AG04450 (cell line): ENCODE measurements at regions not wholly inside any gene's neighbourhood (a gene's known extent, or its start where the extent isn't known, plus 50 kb on each side); places are given as distances from the start of the nearest gene placed in this dataset.

ENCODE experiments used
- CTCF ChIA-PET: fragments of 300-600, 350-600 bp; formaldehyde crosslinking; extraction: SDS; loops from one replicate; lab custom pipeline; 2022; ENCODE audit warnings: antibody characterized with exemption, inconsistent platforms; lab: Charles Lee
- POLR2A ChIA-PET: fragments of 350-600 bp; formaldehyde crosslinking; extraction: SDS; loops from one replicate; lab custom pipeline; 2021; ENCODE audit warnings: antibody characterized with exemption, inconsistent platforms; lab: Yijun Ruan, JAX
- DNase-seq: peaks from one replicate; pipeline ENCODE4 v3.0.0-alpha.2; 2011; ENCODE audit warnings: low read depth, low spot score
- H3K27ac ChIP-seq: one replicate; pipeline ENCODE4 v1.5.1; 2012; ENCODE audit warnings: low read depth, low read length, control low read depth
- H3K27me3 ChIP-seq: one replicate; pipeline ENCODE4 v1.6.0; 2012; ENCODE audit warnings: low read length; ENCODE audit not compliant: control insufficient read depth, insufficient read depth
- H3K4me3 ChIP-seq: 2 replicates; pipeline ENCODE4 v1.5.1; 2011; ENCODE audit warnings: mild to moderate bottlenecking, low read depth, low read length, control low read depth
- H3K9me3 ChIP-seq: 2 replicates; pipeline ENCODE4 v1.5.1; 2012; ENCODE audit warnings: low read length; ENCODE audit not compliant: control insufficient read depth, insufficient read depth
- CTCF ChIP-seq: IDR thresholded peaks from 2 replicates; pipeline ENCODE4 v1.5.1; 2011; ENCODE audit warnings: low read depth, low read length, control low read depth, inconsistent platforms

GRCh38 chr2:16437189-16437588, 228.4 kb downstream of the CYRIA start:
- CTCF ChIA-PET: no interaction called here
- no peak overlapping the region for H3K4me3 ChIP-seq
- no peaks in the 10 kb centered on the region for H3K27me3 ChIP-seq
- H3K9me3 ChIP-seq: peaks cover 30% of the 10 kb centered on the region
- DNase-seq: no peak
- no peak for TF ChIP-seq CTCF
- no peak overlapping the region for H3K27ac ChIP-seq
- POLR2A ChIA-PET: no interaction called here

GRCh38 chr2:16434393-16434792, 231.2 kb downstream of the CYRIA start:
- POLR2A ChIA-PET: no interaction called here
- DNase-seq: no peak
- TF ChIP-seq CTCF: no peak
- CTCF ChIA-PET: no interaction called here
- Histone ChIP-seq H3K9me3 (peaks cover 41% of the 10 kb centered on the region), H3K27me3 (no peaks in the 10 kb centered on the region), H3K27ac (no peak overlapping the region), H3K4me3 (no peak overlapping the region)

- no peak overlapping the region for H3K4me3 ChIP-seq
- no peak for DNase-seq
- POLR2A ChIA-PET: no interaction called here
- H3K9me3 ChIP-seq: peaks cover 37% of the 10 kb centered on the region
- TF ChIP-seq CTCF: no peak
- CTCF ChIA-PET: no interaction called here
- H3K27ac ChIP-seq: no peak overlapping the region
- H3K27me3 ChIP-seq: no peaks in the 10 kb centered on the region
Observed at GRCh38 chr2:16430846-16431245, 234.8 kb downstream of the CYRIA start.

- TF ChIP-seq CTCF: no peak
- ChIA-PET POLR2A (no interaction called here), CTCF (no interaction called here)
- no peak for DNase-seq
- Histone ChIP-seq H3K27me3 (no peaks in the 10 kb centered on the region), H3K27ac (no peak overlapping the region), H3K9me3 (peaks cover 31% of the 10 kb centered on the region), H3K4me3 (no peak overlapping the region)
Observed at GRCh38 chr2:16429431-16430145, 236.0 kb downstream of the CYRIA start.

GRCh38 chr2:16429002-16429401, 236.6 kb downstream of the CYRIA start:
- Histone ChIP-seq H3K4me3 (no peak overlapping the region), H3K27me3 (no peaks in the 10 kb centered on the region), H3K9me3 (peaks cover 30% of the 10 kb centered on the region), H3K27ac (no peak overlapping the region)
- CTCF ChIA-PET: no interaction called here
- POLR2A ChIA-PET: no interaction called here
- DNase-seq: no peak
- TF ChIP-seq CTCF: no peak
